ENCODE measurements at regions not wholly inside any gene's neighbourhood (a gene's known extent, or its start where the extent isn't known, plus 50 kb on each side); places are given as distances from the start of the nearest gene placed in this dataset.
"Not testable (repeated sequence)": the region's sequence is repeated elsewhere in the genome, so short reads cannot be mapped to it uniquely, and the experiment has no call there.

- no peaks in the 10 kb centered on the region for H3K4me1 Mint-ChIP-seq (ENCODE audit: low read depth in 2 of 2)
- no peak for ATAC-seq (replicated peaks)
- H3K27me3 Mint-ChIP-seq = peaks cover 0 to 37% of the 10 kb centered on the region in 2 donors
These were observed 440.8 kb downstream of the RNF144A start for GRCh38 chr2:7357993-7358392.

GRCh38 chr2:7358865-7359447, 441.7 kb downstream of the RNF144A start:
- Mint-ChIP-seq H3K4me1 (ENCODE audit: low read depth in 2 of 2) (no peaks in the 10 kb centered on the region), H3K36me3 (ENCODE audit: insufficient read depth) (no peaks in the 10 kb centered on the region), H3K4me3 (no peak overlapping the region), H3K27me3 (peaks cover 4 to 32% of the 10 kb centered on the region in 2 donors), H3K27ac (no peak overlapping the region), H3K9me3 (no peaks in the 10 kb centered on the region)
- ATAC-seq (replicated peaks) (no peak), DNase-seq (no peak)

More at GRCh38 chr2:7357993-7358392, 440.8 kb downstream of the RNF144A start:
- H3K36me3 Mint-ChIP-seq (ENCODE audit: insufficient read depth) = no peaks in the 10 kb centered on the region
- no peak overlapping the region for H3K4me3 Mint-ChIP-seq
- H3K27ac Mint-ChIP-seq = no peak overlapping the region
- DNase-seq = no peak
- H3K9me3 Mint-ChIP-seq = no peaks in the 10 kb centered on the region

- DNase-seq = no peak
- Mint-ChIP-seq H3K9me3 (no peaks in the 10 kb centered on the region), H3K27ac (no peak overlapping the region), H3K4me1 (ENCODE audit: low read depth in 2 of 2) (no peaks in the 10 kb centered on the region), H3K36me3 (ENCODE audit: insufficient read depth) (peaks cover 4% of the 10 kb centered on the region), H3K4me3 (no peak overlapping the region), H3K27me3 (peaks cover 13 to 15% of the 10 kb centered on the region in 2 donors)
- ATAC-seq (replicated peaks) = no peak
These were observed 446.7 kb downstream of the RNF144A start for GRCh38 chr2:7363906-7364305.

GRCh38 chr2:7368211-7368610, 451.0 kb downstream of the RNF144A start:
- Mint-ChIP-seq H3K4me3 (no peak overlapping the region), H3K27ac (no peak overlapping the region), H3K27me3 (peaks cover 20 to 32% of the 10 kb centered on the region in 2 donors), H3K9me3 (no peaks in the 10 kb centered on the region), H3K36me3 (ENCODE audit: insufficient read depth) (peaks cover 4% of the 10 kb centered on the region), H3K4me1 (ENCODE audit: low read depth in 2 of 2) (no peaks in the 10 kb centered on the region)
- ATAC-seq (replicated peaks) = no peak
- DNase-seq = no peak

- Mint-ChIP-seq H3K36me3 (ENCODE audit: insufficient read depth) (no peaks in the 10 kb centered on the region), H3K9me3 (no peaks in the 10 kb centered on the region), H3K27me3 (peaks cover 5 to 59% of the 10 kb centered on the region in 2 donors), H3K27ac (no peak overlapping the region), H3K4me3 (no peak overlapping the region), H3K4me1 (ENCODE audit: low read depth in 2 of 2) (no peaks in the 10 kb centered on the region)
- DNase-seq (no peak), ATAC-seq (replicated peaks) (no peak)
These were observed 455.9 kb downstream of the RNF144A start for GRCh38 chr2:7373156-7373555.

GRCh38 chr2:7375901-7376300, 458.7 kb downstream of the RNF144A start:
- DNase-seq = no peak
- H3K9me3 Mint-ChIP-seq = no peaks in the 10 kb centered on the region
- no peak overlapping the region for H3K4me3 Mint-ChIP-seq
- H3K27ac Mint-ChIP-seq = no peak overlapping the region
- H3K36me3 Mint-ChIP-seq (ENCODE audit: insufficient read depth) = no peaks in the 10 kb centered on the region
- no peaks in the 10 kb centered on the region for H3K4me1 Mint-ChIP-seq (ENCODE audit: low read depth in 2 of 2)
- peaks cover 16 to 57% of the 10 kb centered on the region in 2 donors for H3K27me3 Mint-ChIP-seq
- ATAC-seq (replicated peaks) = no peak

GRCh38 chr2:7377916-7378569, 460.8 kb downstream of the RNF144A start:
- no peak overlapping the region for H3K4me3 Mint-ChIP-seq
- ATAC-seq (replicated peaks) (no peak), DNase-seq (no peak)
- peaks cover 26 to 71% of the 10 kb centered on the region in 2 donors for H3K27me3 Mint-ChIP-seq
- no peaks in the 10 kb centered on the region for H3K4me1 Mint-ChIP-seq (ENCODE audit: low read depth in 2 of 2)
- H3K36me3 Mint-ChIP-seq (ENCODE audit: insufficient read depth) = no peaks in the 10 kb centered on the region
- no peaks in the 10 kb centered on the region for H3K9me3 Mint-ChIP-seq
- H3K27ac Mint-ChIP-seq = no peak overlapping the region

GRCh38 chr2:7378591-7378990, 461.4 kb downstream of the RNF144A start:
- ATAC-seq (replicated peaks) (no peak), DNase-seq (no peak)
- H3K27ac Mint-ChIP-seq = no peak overlapping the region
- no peaks in the 10 kb centered on the region for H3K9me3 Mint-ChIP-seq
- H3K36me3 Mint-ChIP-seq (ENCODE audit: insufficient read depth) = no peaks in the 10 kb centered on the region
- no peak overlapping the region for H3K4me3 Mint-ChIP-seq
- no peaks in the 10 kb centered on the region for H3K4me1 Mint-ChIP-seq (ENCODE audit: low read depth in 2 of 2)
- peaks cover 28 to 76% of the 10 kb centered on the region in 2 donors for H3K27me3 Mint-ChIP-seq

- DNase-seq = no peak
- H3K4me1 Mint-ChIP-seq (ENCODE audit: low read depth in 2 of 2) = no peaks in the 10 kb centered on the region
- no peaks in the 10 kb centered on the region for H3K9me3 Mint-ChIP-seq
- no peak overlapping the region for H3K27ac Mint-ChIP-seq
- no peaks in the 10 kb centered on the region for H3K36me3 Mint-ChIP-seq (ENCODE audit: insufficient read depth)
- H3K4me3 Mint-ChIP-seq = no peak overlapping the region
- H3K27me3 Mint-ChIP-seq = peaks cover 28 to 72% of the 10 kb centered on the region in 2 donors
- no peak for ATAC-seq (replicated peaks)
These were observed 462.6 kb downstream of the RNF144A start for GRCh38 chr2:7379799-7380198.

GRCh38 chr2:7384773-7385349, 467.6 kb downstream of the RNF144A start:
- H3K9me3 Mint-ChIP-seq = no peaks in the 10 kb centered on the region
- ATAC-seq (replicated peaks) (no peak), DNase-seq (no peak)
- H3K4me3 Mint-ChIP-seq = no peak overlapping the region
- peaks cover 4% of the 10 kb centered on the region for H3K36me3 Mint-ChIP-seq (ENCODE audit: insufficient read depth)
- H3K27me3 Mint-ChIP-seq = peaks cover 19 to 39% of the 10 kb centered on the region in 2 donors
- no peak overlapping the region for H3K27ac Mint-ChIP-seq
- H3K4me1 Mint-ChIP-seq (ENCODE audit: low read depth in 2 of 2) = no peaks in the 10 kb centered on the region

GRCh38 chr2:7390311-7390710, 473.1 kb downstream of the RNF144A start:
- not testable (repeated sequence) for H3K4me3 Mint-ChIP-seq; H3K36me3 Mint-ChIP-seq (ENCODE audit: insufficient read depth); H3K27ac Mint-ChIP-seq; ATAC-seq (replicated peaks); H3K4me1 Mint-ChIP-seq (ENCODE audit: low read depth in 2 of 2); H3K27me3 Mint-ChIP-seq; H3K9me3 Mint-ChIP-seq; DNase-seq

- peaks cover 8 to 11% of the 10 kb centered on the region in 2 donors for H3K27me3 Mint-ChIP-seq
- DNase-seq (no peak), ATAC-seq (replicated peaks) (no peak)
- H3K4me1 Mint-ChIP-seq (ENCODE audit: low read depth in 2 of 2) = no peaks in the 10 kb centered on the region
- no peak overlapping the region for H3K4me3 Mint-ChIP-seq
- peaks cover 4% of the 10 kb centered on the region for H3K36me3 Mint-ChIP-seq (ENCODE audit: insufficient read depth)
- H3K9me3 Mint-ChIP-seq = no peaks in the 10 kb centered on the region
- H3K27ac Mint-ChIP-seq = no peak overlapping the region
These were observed 475.0 kb downstream of the RNF144A start for GRCh38 chr2:7392076-7392787.

GRCh38 chr2:7394195-7394594, 477.0 kb downstream of the RNF144A start:
- peaks cover 4% of the 10 kb centered on the region for H3K36me3 Mint-ChIP-seq (ENCODE audit: insufficient read depth)
- H3K27me3 Mint-ChIP-seq = peaks cover 8 to 12% of the 10 kb centered on the region in 2 donors
- H3K4me3 Mint-ChIP-seq = no peak overlapping the region
- no peak overlapping the region for H3K27ac Mint-ChIP-seq
- ATAC-seq (replicated peaks) (no peak), DNase-seq (no peak)
- H3K9me3 Mint-ChIP-seq = no peaks in the 10 kb centered on the region
- no peaks in the 10 kb centered on the region for H3K4me1 Mint-ChIP-seq (ENCODE audit: low read depth in 2 of 2)
